Activated naive CD4-positive, alpha-beta T cell treated with anti-CD3 and anti-CD28 coated beads for 36 hours (primary cell): ENCODE measurements at regions not wholly inside any gene's neighbourhood (a gene's known extent, or its start where the extent isn't known, plus 50 kb on each side); places are given as distances from the start of the nearest gene placed in this dataset.
"Not testable (repeated sequence)": the region's sequence is repeated elsewhere in the genome, so short reads cannot be mapped to it uniquely, and the experiment has no call there.

Experiments
- CTCF ChIA-PET: fragments of 350-600 bp; sonication (Branson Sonifier 250); formaldehyde crosslinking; loops from one replicate; lab custom pipeline; 2021; ENCODE audit warnings: antibody characterized with exemption; lab: Charles Lee
- DNase-seq: peaks from one replicate; pipeline ENCODE4 v3.0.0-alpha.2; 2020
- H3K27ac Mint-ChIP-seq: one replicate; pipeline ENCODE4 v1.8.0; 2021; ENCODE audit warnings: mild to moderate bottlenecking, mixed read lengths
- H3K27me3 Mint-ChIP-seq: one replicate; pipeline ENCODE4 v1.8.0; 2021; ENCODE audit warnings: low read depth, mixed read lengths
- H3K36me3 Mint-ChIP-seq: one replicate; pipeline ENCODE4 v1.8.0; 2021; ENCODE audit warnings: low read depth, mixed read lengths
- H3K4me1 Mint-ChIP-seq: one replicate; pipeline ENCODE4 v1.8.0; 2021; ENCODE audit warnings: low read depth, mixed read lengths
- H3K4me3 Mint-ChIP-seq: one replicate; pipeline ENCODE4 v1.8.0; 2021; ENCODE audit warnings: mild to moderate bottlenecking, moderate library complexity, mixed read lengths
- H3K9me3 Mint-ChIP-seq: one replicate; pipeline ENCODE4 v1.8.0; 2021; ENCODE audit warnings: mixed read lengths
- intact Hi-C: fragments of 100-400 bp; cut with micrococcal nuclease; formaldehyde crosslinking; loops from one replicate; pipeline ENCODE4 v1.15.1; 2023

GRCh38 chr7:8314566-8314965 lies 52.6 kb upstream of the ICA1 start:
- CTCF ChIA-PET = no interaction called here
- intact Hi-C loops = no loop called here
- Mint-ChIP-seq H3K4me3 (no peak overlapping the region), H3K27me3 (peaks cover 17% of the 10 kb centered on the region), H3K4me1 (no peaks in the 10 kb centered on the region), H3K36me3 (no peaks in the 10 kb centered on the region), H3K9me3 (peaks cover 12% of the 10 kb centered on the region), H3K27ac (no peak overlapping the region)
- DNase-seq = no peak

- H3K9me3 Mint-ChIP-seq = peaks cover 5% of the 10 kb centered on the region
- no peak overlapping the region for H3K27ac Mint-ChIP-seq
- H3K4me1 Mint-ChIP-seq = no peaks in the 10 kb centered on the region
- H3K4me3 Mint-ChIP-seq = no peak overlapping the region
- no peak for DNase-seq
- no peaks in the 10 kb centered on the region for H3K36me3 Mint-ChIP-seq
- intact Hi-C loops = no loop called here
- CTCF ChIA-PET = no interaction called here
- peaks cover 19% of the 10 kb centered on the region for H3K27me3 Mint-ChIP-seq
These were observed 57.1 kb upstream of the ICA1 start for GRCh38 chr7:8319115-8319514.

GRCh38 chr7:8320174-8320573 lies 58.2 kb upstream of the ICA1 start:
- Mint-ChIP-seq H3K27me3 (peaks cover 19% of the 10 kb centered on the region), H3K4me1 (no peaks in the 10 kb centered on the region), H3K9me3 (peaks cover 5% of the 10 kb centered on the region), H3K4me3 (no peak overlapping the region), H3K36me3 (no peaks in the 10 kb centered on the region), H3K27ac (no peak overlapping the region)
- intact Hi-C loops = no loop called here
- no peak for DNase-seq
- CTCF ChIA-PET = no interaction called here

- intact Hi-C loops = no loop called here
- Mint-ChIP-seq H3K27ac (no peak overlapping the region), H3K9me3 (peaks cover 5% of the 10 kb centered on the region), H3K4me1 (no peaks in the 10 kb centered on the region), H3K4me3 (no peak overlapping the region), H3K36me3 (no peaks in the 10 kb centered on the region), H3K27me3 (peaks cover 16% of the 10 kb centered on the region)
- no peak for DNase-seq
- CTCF ChIA-PET = no interaction called here
These were observed 59.3 kb upstream of the ICA1 start for GRCh38 chr7:8321312-8321711.

GRCh38 chr7:8322667-8323066 lies 60.7 kb upstream of the ICA1 start:
- no peak for DNase-seq
- Mint-ChIP-seq H3K27me3 (peaks cover 15% of the 10 kb centered on the region), H3K9me3 (peaks cover 5% of the 10 kb centered on the region), H3K27ac (no peak overlapping the region), H3K4me1 (no peaks in the 10 kb centered on the region), H3K4me3 (no peak overlapping the region), H3K36me3 (no peaks in the 10 kb centered on the region)
- CTCF ChIA-PET = interaction anchor here (0.7 kb wide), 1 partner anchor 27 kb away, joined by 3 read pairs; no protein-coding TSS in a partner anchor
- intact Hi-C loops = no loop called here

GRCh38 chr7:8325067-8325466 lies 63.1 kb upstream of the ICA1 start:
- no peaks in the 10 kb centered on the region for H3K36me3 Mint-ChIP-seq
- CTCF ChIA-PET = no interaction called here
- peaks cover 9% of the 10 kb centered on the region for H3K27me3 Mint-ChIP-seq
- H3K4me3 Mint-ChIP-seq = no peak overlapping the region
- intact Hi-C loops = no loop called here
- no peak overlapping the region for H3K27ac Mint-ChIP-seq
- H3K4me1 Mint-ChIP-seq = no peaks in the 10 kb centered on the region
- H3K9me3 Mint-ChIP-seq = no peaks in the 10 kb centered on the region
- DNase-seq = no peak

- no peak for DNase-seq
- Mint-ChIP-seq H3K27ac (no peak overlapping the region), H3K27me3 (peaks cover 11% of the 10 kb centered on the region), H3K36me3 (no peaks in the 10 kb centered on the region), H3K4me3 (no peak overlapping the region), H3K9me3 (no peaks in the 10 kb centered on the region), H3K4me1 (no peaks in the 10 kb centered on the region)
- CTCF ChIA-PET = no interaction called here
- intact Hi-C loops = no loop called here
These were observed 65.2 kb upstream of the ICA1 start for GRCh38 chr7:8327199-8327598.

GRCh38 chr7:8338206-8338605 lies 76.2 kb upstream of the ICA1 start:
- no peak overlapping the region for H3K4me3 Mint-ChIP-seq
- H3K36me3 Mint-ChIP-seq = no peaks in the 10 kb centered on the region
- H3K9me3 Mint-ChIP-seq = no peaks in the 10 kb centered on the region
- no peaks in the 10 kb centered on the region for H3K4me1 Mint-ChIP-seq
- CTCF ChIA-PET = no interaction called here
- no peak overlapping the region for H3K27ac Mint-ChIP-seq
- DNase-seq = no peak
- peaks cover 3% of the 10 kb centered on the region for H3K27me3 Mint-ChIP-seq
- intact Hi-C loops = no loop called here

- Mint-ChIP-seq H3K36me3 (no peaks in the 10 kb centered on the region), H3K27ac (no peak overlapping the region), H3K4me3 (no peak overlapping the region), H3K9me3 (no peaks in the 10 kb centered on the region), H3K4me1 (no peaks in the 10 kb centered on the region), H3K27me3 (peaks cover 4% of the 10 kb centered on the region)
- no peak for DNase-seq
- intact Hi-C loops = no loop called here
- CTCF ChIA-PET = interaction anchor here (0.5 kb wide), 1 partner anchor 46 kb away, joined by 3 read pairs; no protein-coding TSS in a partner anchor
These were observed 81.6 kb upstream of the ICA1 start for GRCh38 chr7:8343556-8343955.

- H3K4me1 Mint-ChIP-seq, H3K27me3 Mint-ChIP-seq, H3K9me3 Mint-ChIP-seq, H3K27ac Mint-ChIP-seq, H3K36me3 Mint-ChIP-seq, H3K4me3 Mint-ChIP-seq, CTCF ChIA-PET, DNase-seq, intact Hi-C loops: not testable (repeated sequence)
These were observed 85.4 kb upstream of the ICA1 start for GRCh38 chr7:8347395-8347794.

- H3K9me3 Mint-ChIP-seq, intact Hi-C loops, CTCF ChIA-PET, H3K4me1 Mint-ChIP-seq, H3K36me3 Mint-ChIP-seq, DNase-seq, H3K4me3 Mint-ChIP-seq, H3K27me3 Mint-ChIP-seq, H3K27ac Mint-ChIP-seq: not testable (repeated sequence)
These were observed 81.8 kb upstream of the NXPH1 start for GRCh38 chr7:8351654-8352053.

- no peak overlapping the region for H3K4me3 Mint-ChIP-seq
- H3K9me3 Mint-ChIP-seq = no peaks in the 10 kb centered on the region
- DNase-seq = no peak
- no peak overlapping the region for H3K27ac Mint-ChIP-seq
- CTCF ChIA-PET = no interaction called here
- no peaks in the 10 kb centered on the region for H3K36me3 Mint-ChIP-seq
- intact Hi-C loops = no loop called here
- peaks cover 11% of the 10 kb centered on the region for H3K27me3 Mint-ChIP-seq
- H3K4me1 Mint-ChIP-seq = no peaks in the 10 kb centered on the region
These were observed 79.4 kb upstream of the NXPH1 start for GRCh38 chr7:8353991-8354390.

GRCh38 chr7:8354503-8354902 lies 78.9 kb upstream of the NXPH1 start:
- Mint-ChIP-seq H3K27ac (no peak overlapping the region), H3K36me3 (no peaks in the 10 kb centered on the region), H3K9me3 (no peaks in the 10 kb centered on the region), H3K27me3 (peaks cover 11% of the 10 kb centered on the region), H3K4me3 (no peak overlapping the region), H3K4me1 (no peaks in the 10 kb centered on the region)
- no peak for DNase-seq
- intact Hi-C loops = no loop called here
- CTCF ChIA-PET = no interaction called here

GRCh38 chr7:8356071-8356470 lies 77.3 kb upstream of the NXPH1 start:
- no peak for DNase-seq
- Mint-ChIP-seq H3K9me3 (no peaks in the 10 kb centered on the region), H3K4me3 (no peak overlapping the region), H3K36me3 (no peaks in the 10 kb centered on the region), H3K4me1 (no peaks in the 10 kb centered on the region), H3K27me3 (peaks cover 14% of the 10 kb centered on the region), H3K27ac (no peak overlapping the region)
- CTCF ChIA-PET = no interaction called here
- intact Hi-C loops = no loop called here
